Lung (tissue), 11 donors: ENCODE measurements at regions not wholly inside any gene's neighbourhood (a gene's known extent, or its start where the extent isn't known, plus 50 kb on each side); places are given as distances from the start of the nearest gene placed in this dataset.

Experiments
- ATAC-seq: fragments of 200-7000 bp; cut with Tn5 transposase; one replicate; pipeline ENCODE4 v1.9.1; 2020; ENCODE audit warnings: moderate number of reproducible peaks; ENCODE audit not compliant: insufficient read depth, low FRiP score
- DNase-seq, 3 donors: peaks; one replicate each; pipeline ENCODE4 v3.0.0-alpha.2; 2013 to 2017
- H3K27ac ChIP-seq, 2 donors: one replicate each; pipeline ENCODE4 v1.5.1; 2013; ENCODE audit warnings: mild to moderate bottlenecking in 2 of 2, moderate library complexity in 2 of 2, control low read depth in 1 of 2, inconsistent platforms in 1 of 2, low read depth in 1 of 2, low read length in 1 of 2
- H3K27me3 ChIP-seq, 3 donors: one replicate each; pipeline ENCODE4 v1.5.1; 2013; ENCODE audit warnings: low read length in 2 of 3; ENCODE audit not compliant: control insufficient read depth in 3 of 3, insufficient read depth in 3 of 3
- H3K36me3 ChIP-seq, 4 donors: one replicate each; pipeline ENCODE4 v1.5.1; 2013; ENCODE audit warnings: low read length in 4 of 4, mild to moderate bottlenecking in 1 of 4, moderate library complexity in 1 of 4; ENCODE audit not compliant: control insufficient read depth in 4 of 4, insufficient read depth in 4 of 4
- H3K4me1 ChIP-seq, 5 donors: one replicate each; pipeline ENCODE4 v1.5.1; 2013; ENCODE audit warnings: low read length in 5 of 5, mild to moderate bottlenecking in 2 of 5, moderate library complexity in 1 of 5; ENCODE audit not compliant: control insufficient read depth in 5 of 5, insufficient read depth in 5 of 5
- H3K4me3 ChIP-seq: one replicate; pipeline ENCODE4 v1.5.1; 2013; ENCODE audit warnings: mild to moderate bottlenecking, control low read depth, moderate library complexity
- H3K9ac ChIP-seq, 2 donors: one replicate each; pipeline ENCODE4 v1.5.1; 2013; ENCODE audit warnings: low read length in 2 of 2, control low read depth in 1 of 2; ENCODE audit not compliant: insufficient read depth in 1 of 2
- H3K9me3 ChIP-seq, 4 donors: one replicate each; pipeline ENCODE4 v1.5.1; 2013; ENCODE audit warnings: low read length in 3 of 4, mild to moderate bottlenecking in 1 of 4, moderate library complexity in 1 of 4; ENCODE audit not compliant: control insufficient read depth in 4 of 4, insufficient read depth in 3 of 4
- WGBS, 2 donors: extraction: QIAGEN DNeasy Blood & Tissue Kit; methylation state at CpG; one replicate each; pipeline ENCODE4 v1.1.7; 2013; 5-methylcytosine and 5-hydroxymethylcytosine counted together
- TF ChIP-seq, protein P1 (sequence below): IDR thresholded peaks from 2 replicates; pipeline ENCODE4 v1.5.1; 2012; ENCODE audit warnings: mild to moderate bottlenecking; ENCODE audit errors: control extremely low read depth, extremely low read depth
- donor health status: control.
- donor health status: control.
- donor health status: Bipolar disorder and iron deficiency.
- donor health status: healthy.
- donor health status: DM: yes; HTN: yes; CAD: no.

DNA sequence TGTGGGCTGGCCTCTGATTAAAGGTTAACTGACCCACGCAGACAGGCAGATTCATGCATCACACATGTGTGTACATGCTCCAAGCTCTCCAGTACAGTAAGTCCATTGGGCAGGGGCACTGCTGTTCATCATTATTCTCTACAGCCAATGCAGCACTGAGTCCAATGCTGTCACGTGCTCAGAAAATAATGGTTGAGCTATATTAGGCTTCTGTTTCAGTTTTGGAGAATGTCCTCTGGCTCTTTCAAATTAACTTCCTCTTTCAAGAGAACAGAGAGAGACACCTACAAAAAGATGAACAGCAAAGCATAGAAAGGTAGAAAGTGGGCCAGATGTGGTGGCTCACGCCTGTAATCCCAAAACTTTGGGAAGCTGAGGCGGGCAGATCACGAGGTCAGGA, 202.6 kb downstream of the MEX3B start:
- no peak for ATAC-seq

DNA sequence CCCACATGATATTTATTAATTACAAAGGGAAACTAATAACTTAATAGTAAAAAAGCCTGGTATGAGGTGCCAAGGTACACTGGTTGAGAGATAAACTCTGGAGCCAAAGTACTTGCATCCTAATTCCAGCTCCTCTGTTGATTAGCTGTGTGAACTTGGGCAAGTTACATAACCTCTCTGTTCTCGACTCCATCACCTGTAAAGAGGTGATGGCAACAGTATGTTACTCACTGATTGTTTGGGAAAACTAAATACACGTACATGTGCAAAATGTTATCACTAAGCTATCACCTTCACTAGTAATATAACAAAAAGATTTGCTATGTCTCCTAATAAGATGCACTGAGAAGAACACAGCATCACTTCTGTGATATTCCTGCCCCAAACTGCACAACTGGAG, 206.4 kb downstream of the MEX3B start:
- no peaks in the 10 kb centered on the region for H3K27me3 ChIP-seq
- H3K36me3 ChIP-seq: no peaks in the 10 kb centered on the region
- no peaks in the 10 kb centered on the region for H3K4me1 ChIP-seq
- WGBS, 2 donors: 80 to 83% methylated on average over 2 of the region's 2 CpGs
- no peak overlapping the region for H3K27ac ChIP-seq
- H3K4me3 ChIP-seq: no peak overlapping the region
- TF ChIP-seq, protein P1, sequence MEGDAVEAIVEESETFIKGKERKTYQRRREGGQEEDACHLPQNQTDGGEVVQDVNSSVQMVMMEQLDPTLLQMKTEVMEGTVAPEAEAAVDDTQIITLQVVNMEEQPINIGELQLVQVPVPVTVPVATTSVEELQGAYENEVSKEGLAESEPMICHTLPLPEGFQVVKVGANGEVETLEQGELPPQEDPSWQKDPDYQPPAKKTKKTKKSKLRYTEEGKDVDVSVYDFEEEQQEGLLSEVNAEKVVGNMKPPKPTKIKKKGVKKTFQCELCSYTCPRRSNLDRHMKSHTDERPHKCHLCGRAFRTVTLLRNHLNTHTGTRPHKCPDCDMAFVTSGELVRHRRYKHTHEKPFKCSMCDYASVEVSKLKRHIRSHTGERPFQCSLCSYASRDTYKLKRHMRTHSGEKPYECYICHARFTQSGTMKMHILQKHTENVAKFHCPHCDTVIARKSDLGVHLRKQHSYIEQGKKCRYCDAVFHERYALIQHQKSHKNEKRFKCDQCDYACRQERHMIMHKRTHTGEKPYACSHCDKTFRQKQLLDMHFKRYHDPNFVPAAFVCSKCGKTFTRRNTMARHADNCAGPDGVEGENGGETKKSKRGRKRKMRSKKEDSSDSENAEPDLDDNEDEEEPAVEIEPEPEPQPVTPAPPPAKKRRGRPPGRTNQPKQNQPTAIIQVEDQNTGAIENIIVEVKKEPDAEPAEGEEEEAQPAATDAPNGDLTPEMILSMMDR: no peak
- ATAC-seq: no peak
- DNase-seq: no peak
- no peak overlapping the region for H3K9ac ChIP-seq
- no peaks in the 10 kb centered on the region for H3K9me3 ChIP-seq

More for the DNA sequence above, 202.6 kb downstream of the MEX3B start:
- no peak overlapping the region for H3K27ac ChIP-seq
- no peaks in the 10 kb centered on the region for H3K36me3 ChIP-seq
- no peak for DNase-seq
- no peaks in the 10 kb centered on the region for H3K27me3 ChIP-seq
- TF ChIP-seq, protein P1: no peak
- 86 to 87% methylated on average over 5 of the region's 5 CpGs for WGBS, 2 donors
- no peak overlapping the region for H3K9ac ChIP-seq
- H3K9me3 ChIP-seq: no peaks in the 10 kb centered on the region
- H3K4me1 ChIP-seq: no peaks in the 10 kb centered on the region
- no peak overlapping the region for H3K4me3 ChIP-seq

DNA sequence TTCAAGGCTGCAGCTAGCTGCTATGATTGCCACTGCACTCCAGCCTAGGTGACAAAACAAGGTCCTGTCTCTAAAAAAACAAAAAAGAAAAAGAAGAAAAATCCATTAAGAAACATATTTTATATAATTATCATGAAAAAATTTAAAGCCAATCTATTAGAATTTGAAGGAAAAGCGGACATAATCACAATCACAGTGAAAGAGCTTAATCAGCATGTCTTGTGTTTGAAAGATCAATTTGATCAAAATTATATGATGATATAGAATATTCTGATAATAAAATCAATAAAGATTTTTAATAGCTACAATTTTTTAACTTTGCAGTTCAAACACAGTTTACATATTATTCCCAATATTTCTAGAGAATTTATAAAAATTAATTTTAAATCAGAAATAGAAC, 210.1 kb downstream of the MEX3B start:
- no peak for ATAC-seq
- H3K4me3 ChIP-seq: no peak overlapping the region
- no peak overlapping the region for H3K9ac ChIP-seq
- 90 to 97% methylated on average over 1 of the region's 1 CpG for WGBS, 2 donors
- TF ChIP-seq, protein P1: no peak
- H3K4me1 ChIP-seq: no peaks in the 10 kb centered on the region
- no peak overlapping the region for H3K27ac ChIP-seq
- no peaks in the 10 kb centered on the region for H3K27me3 ChIP-seq
- H3K9me3 ChIP-seq: no peaks in the 10 kb centered on the region
- DNase-seq: no peak
- no peaks in the 10 kb centered on the region for H3K36me3 ChIP-seq

DNA sequence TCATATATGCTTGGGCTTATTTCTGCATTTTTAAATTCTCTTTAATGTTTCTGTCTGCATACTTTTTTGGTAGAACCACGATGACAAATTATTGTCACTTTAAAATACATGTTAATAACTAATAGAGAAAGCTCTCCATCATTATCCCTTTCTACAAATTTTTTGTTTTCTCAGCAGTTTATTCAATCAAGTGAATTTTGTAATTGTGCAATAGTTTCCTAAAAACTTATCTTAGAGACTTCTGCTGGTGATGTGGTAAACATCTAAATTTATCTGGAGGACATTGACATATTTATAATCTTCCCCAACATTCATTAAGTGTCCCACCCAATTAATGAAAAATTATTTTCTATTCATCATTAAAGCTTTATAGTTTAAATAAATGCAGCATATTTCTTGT, 215.3 kb downstream of the MEX3B start:
- 74 to 91% methylated on average over 1 of the region's 1 CpG for WGBS, 2 donors
- no peak for ATAC-seq
- no peaks in the 10 kb centered on the region for H3K4me1 ChIP-seq
- DNase-seq: no peak
- H3K9me3 ChIP-seq: peaks cover 0 to 3% (median 0%) of the 10 kb centered on the region in 4 donors
- no peak overlapping the region for H3K27ac ChIP-seq
- no peaks in the 10 kb centered on the region for H3K36me3 ChIP-seq
- no peak overlapping the region for H3K4me3 ChIP-seq
- TF ChIP-seq, protein P1: no peak
- no peak overlapping the region for H3K9ac ChIP-seq
- no peaks in the 10 kb centered on the region for H3K27me3 ChIP-seq
